ENCODE measurements at regions not wholly inside any gene's neighbourhood (a gene's known extent, or its start where the extent isn't known, plus 50 kb on each side); places are given as distances from the start of the nearest gene placed in this dataset.

DNA sequence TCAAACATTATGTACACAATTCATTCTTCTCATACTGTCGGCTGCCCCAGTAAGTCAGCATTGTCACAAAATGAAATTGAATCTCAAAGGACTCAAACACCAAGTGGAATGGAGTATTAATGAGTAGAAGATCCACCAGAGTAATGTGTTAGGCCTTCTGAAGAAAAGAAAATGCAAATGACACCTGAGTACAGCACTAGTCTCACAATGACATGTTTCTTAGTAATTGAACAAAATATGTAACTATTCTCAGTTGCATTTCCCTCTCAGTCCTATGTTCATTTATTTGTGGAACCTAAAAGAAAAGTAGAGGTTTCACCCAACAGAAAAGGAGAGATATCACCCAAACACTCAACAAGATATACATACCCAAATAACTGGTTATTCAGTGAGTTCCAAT is 283.9 kb upstream of the THBS1 start:
- no peak for FAIRE-seq
- no peak for DNase-seq (ENCODE audit: extremely low spot score, insufficient read length, low read depth)

DNA sequence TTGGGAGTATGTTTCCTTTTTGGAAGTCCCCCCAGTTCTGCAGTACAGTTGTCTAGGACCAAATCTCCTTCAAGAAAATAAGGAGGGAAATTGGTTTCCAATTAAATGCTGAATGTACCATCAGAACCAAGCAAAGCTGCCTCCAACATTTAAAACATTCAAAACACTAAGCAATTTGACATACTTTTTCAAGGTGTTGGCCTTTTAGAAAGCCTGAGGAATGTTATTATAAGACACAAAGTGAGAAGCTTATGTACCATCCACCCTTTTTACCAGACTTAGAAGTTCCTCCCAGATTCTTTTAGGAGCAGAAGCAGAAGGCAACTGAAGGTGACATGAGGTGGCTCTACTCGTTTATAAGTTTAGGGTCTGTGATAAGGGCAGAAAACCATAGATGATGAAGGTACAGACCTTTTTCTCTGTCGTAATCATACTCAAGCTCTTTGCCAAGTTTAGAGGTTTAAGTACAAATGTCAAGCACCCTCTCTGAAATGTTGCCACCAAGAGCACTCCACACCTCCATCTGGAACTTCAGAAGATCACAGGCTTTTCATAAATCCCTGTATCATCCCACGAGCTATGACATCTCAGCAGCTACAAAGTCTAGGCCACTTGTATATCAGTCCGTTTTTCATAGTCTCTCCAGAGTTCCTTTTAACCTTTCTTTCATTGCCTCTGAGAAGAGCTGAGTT is 282.5 kb upstream of the THBS1 start:
- no peak for DNase-seq (ENCODE audit: extremely low spot score, insufficient read length, low read depth)
- no peak for FAIRE-seq

DNA sequence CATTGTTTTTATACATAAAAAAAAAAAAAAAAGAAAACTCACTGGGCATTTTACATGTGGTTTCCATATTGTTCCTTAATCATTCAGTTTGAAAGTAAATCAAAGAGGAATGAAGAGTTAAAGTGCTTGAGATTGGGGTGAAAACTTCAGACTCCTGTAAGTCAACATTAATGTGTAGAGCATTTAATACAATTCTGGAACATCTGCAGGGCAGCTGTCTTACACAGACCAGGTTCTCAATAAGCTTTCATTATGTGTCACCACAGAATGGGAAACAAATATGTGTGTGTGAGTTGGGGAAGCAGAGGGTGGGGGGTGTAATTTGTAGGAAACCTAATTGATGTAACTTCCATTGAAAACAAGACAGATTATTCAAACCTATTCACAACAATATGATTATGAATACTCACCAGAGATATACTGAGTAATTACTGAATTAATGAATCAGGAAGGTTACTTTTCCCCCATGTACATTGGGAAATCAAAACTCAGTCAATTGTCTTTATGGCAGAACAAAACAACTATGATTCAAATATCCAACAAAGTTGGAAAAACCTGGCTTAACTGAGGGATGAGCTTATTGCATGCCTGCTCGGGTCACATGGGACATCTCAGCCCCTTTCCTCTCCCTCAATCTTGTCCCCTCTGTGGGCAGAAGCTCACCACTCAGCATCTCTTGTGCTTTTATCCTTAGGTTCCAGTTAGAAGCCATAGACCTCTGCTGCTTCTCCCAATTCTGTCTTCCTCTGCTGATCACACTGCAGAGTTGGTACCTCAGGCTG is 281.2 kb upstream of the THBS1 start:
- DNase-seq (ENCODE audit: extremely low spot score, insufficient read length, low read depth) (no peak), FAIRE-seq (no peak)

DNA sequence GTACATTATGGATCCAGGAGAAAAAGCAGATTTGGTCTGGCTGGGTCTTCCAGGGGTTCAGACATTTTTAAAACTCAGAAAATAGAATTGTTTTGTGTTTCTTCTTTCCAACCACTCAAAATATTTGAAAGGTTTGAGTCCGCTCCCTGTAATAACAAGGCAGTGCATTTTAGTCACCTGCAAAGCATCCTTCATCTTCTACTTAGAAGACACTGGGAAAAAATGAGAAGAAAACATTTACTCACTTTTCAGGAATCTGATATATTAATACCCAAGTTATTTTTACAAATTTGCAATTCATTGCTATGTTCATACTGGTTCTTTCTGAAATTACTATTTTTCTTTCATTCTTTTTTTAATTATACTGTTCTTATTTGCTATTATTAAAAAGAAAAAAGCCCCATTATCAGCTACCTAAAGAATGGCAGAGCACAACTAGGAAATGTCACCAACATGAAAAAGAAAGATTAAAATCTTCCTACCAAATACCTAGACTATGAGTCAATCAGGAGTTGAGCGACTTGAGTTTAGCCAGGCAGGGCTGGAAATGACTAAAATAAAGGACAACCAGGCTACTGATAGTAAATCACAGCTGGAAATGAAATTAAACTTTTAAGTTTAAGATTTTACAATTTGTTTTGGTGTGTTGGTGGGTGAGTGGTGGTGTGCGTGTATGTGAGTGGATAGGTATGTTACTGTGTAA is 280.3 kb upstream of the THBS1 start:
- no peak for FAIRE-seq
- DNase-seq (ENCODE audit: extremely low spot score, insufficient read length, low read depth), result no peak

DNA sequence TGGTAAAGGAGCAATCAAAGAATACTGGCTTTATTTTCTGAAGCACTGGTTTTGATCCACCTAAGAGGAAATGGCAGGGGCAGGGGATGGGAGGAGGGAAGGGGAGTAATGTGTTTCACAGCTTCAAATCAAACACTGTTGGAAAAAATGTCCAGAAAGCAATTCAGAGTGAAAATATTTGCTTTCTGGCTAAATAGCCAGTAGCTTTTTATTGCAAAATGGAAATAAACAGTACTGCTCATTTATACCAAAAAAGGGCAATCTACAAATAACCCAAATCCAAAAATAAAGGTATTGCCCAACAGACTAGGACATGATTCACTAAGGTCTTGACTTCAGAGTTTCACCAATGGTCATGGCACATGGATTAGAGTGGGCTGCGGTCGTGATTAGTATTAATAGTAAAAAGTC is 279.3 kb upstream of the THBS1 start:
- FAIRE-seq (no peak), DNase-seq (ENCODE audit: extremely low spot score, insufficient read length, low read depth) (no peak)

DNA sequence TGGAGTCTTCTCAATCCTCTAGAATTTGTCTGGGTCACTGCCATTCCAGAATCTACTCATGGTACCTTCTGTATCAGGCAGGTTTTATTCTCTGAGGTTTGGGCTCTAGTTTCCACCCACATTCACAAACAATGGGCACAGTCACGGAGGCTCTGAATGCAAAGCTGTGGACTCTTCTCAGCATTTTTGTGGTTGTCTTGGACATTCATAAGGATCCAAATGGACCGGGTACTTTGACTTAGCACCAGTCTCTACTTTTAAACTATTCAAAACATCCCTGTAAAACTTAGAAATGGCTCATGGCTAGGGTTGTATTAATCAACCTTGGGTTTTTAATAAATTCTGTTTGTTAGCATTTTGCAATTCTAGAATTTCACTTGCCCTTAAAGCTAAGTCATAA is 277.9 kb upstream of the THBS1 start:
- FAIRE-seq, result no peak
- no peak for DNase-seq (ENCODE audit: extremely low spot score, insufficient read length, low read depth)

DNA sequence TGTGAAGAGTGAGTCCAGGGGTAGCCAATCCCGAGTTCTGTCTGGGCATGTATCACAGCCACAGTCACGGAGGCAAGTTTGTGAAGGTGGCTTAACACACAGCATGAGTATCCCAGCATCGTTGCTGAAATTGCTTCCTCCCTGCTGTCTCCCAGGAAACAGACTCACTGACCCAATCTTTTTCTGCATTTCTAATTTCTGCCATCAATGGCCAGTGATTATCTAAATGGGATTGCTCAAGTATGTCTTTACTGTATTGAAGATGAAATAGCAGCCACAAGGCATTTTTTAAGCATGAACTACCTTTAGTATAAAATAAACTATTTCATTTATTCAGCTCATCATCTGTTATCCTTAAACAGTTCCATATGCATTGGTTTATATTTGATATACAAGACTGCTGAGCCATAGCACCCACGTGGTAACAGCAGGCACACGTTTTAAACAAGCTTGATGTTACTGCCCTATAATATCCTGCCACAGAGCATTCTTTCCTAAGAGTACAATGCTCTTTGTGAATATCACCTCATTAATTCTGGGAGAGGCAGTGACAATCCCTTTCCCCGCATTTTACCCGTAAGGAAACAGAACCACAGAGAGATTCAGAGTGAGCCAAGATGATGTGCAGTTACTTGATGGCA is 276.6 kb upstream of the THBS1 start:
- FAIRE-seq, result no peak
- no peak for DNase-seq (ENCODE audit: extremely low spot score, insufficient read length, low read depth)

DNA sequence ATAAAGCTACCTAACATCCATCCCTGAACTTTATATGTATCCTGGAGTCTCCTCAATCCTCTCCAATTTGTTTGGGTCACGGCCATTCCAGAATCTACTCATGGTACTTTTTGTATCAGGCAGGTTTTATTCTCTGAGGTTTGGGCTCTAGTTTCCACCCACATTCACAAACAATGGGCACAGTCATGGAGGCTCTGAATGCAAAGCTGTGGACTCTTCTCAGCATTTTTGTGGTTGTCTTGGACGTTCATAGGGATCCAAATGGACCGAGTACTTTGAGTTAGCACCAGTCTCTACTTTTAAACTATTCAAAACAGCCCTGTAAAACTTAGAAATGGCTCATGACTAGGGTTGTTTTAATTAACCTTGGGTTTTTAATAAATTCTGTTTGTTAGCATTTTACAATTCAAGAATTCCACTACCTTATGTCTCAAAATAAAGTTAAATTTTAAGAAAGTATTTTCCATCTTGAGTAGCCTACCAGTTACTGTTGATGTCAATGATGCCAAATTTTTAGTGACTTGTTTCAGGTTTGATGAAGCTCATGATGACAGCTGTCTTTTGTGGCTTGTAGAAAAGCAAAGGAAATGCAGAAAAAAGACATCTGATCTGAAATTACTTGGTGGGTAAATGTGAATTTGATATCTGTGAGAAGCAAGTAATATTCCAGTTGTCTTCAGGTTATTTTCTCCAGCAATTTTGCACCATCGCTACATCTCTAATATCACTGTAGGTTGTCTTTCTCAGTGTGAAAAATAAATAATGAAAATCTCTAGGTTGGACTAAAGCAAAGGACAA is 275.7 kb upstream of the THBS1 start:
- FAIRE-seq, result no peak
- DNase-seq (ENCODE audit: extremely low spot score, insufficient read length, low read depth), result no peak

DNA sequence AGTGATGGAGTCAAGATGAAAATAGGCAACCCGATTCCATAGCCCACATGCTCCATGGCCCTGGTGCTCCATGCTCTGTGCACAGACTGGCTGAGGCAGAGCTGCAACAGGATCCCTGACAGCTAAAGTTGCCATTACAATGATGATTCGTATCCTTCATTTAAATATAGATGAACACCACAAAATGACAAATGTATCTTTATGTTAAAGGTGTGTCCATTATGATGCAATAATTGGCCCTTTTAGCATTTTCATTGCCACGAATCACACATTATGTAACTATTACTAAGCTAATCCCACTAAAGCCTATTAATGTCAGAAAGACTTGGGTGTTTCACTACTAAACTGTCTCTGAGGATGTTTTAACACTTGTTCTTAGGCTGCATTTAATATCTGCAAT is 270.2 kb upstream of the THBS1 start:
- no peak for FAIRE-seq
- DNase-seq (ENCODE audit: extremely low spot score, insufficient read length, low read depth), result no peak

DNA sequence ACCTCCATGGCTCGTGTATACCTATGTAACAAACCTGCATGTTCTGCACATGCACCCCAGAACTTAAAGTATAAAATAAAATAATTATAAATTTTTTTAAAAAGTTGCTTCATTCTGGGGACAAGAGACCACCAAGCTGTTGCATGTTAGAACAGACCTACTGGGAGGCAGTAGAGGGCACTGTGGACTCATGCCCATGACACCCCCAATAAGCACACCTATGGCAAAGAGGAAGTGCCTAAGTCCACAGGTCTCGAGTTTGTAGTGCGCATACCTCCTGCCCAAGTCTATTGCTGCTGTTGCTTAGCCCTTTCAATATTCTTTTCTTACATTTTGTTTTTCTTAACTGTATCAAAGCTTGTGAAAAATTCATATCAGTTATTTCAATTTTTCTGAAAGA is 267.9 kb upstream of the THBS1 start:
- DNase-seq (ENCODE audit: extremely low spot score, insufficient read length, low read depth) (no peak), FAIRE-seq (no peak)

DNA sequence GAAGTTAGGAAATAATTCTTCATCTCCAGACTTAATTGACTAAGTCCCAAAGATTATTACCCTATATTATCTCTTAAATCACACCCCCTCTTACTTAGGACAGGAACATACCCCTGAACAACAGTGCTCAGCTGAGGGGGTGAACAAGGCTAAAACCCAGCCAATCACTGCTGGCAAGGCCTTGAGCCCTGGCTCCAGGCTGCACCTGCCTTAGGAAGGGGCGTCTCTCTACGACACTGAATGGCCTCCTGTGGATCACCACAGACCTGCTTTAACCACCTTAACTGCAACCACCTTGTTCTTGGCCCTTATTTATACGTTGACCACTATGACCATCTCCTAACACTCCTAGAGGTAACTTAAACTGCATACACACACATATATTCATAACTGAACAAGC is 267.4 kb upstream of the THBS1 start:
- FAIRE-seq (no peak), DNase-seq (ENCODE audit: extremely low spot score, insufficient read length, low read depth) (no peak)

DNA sequence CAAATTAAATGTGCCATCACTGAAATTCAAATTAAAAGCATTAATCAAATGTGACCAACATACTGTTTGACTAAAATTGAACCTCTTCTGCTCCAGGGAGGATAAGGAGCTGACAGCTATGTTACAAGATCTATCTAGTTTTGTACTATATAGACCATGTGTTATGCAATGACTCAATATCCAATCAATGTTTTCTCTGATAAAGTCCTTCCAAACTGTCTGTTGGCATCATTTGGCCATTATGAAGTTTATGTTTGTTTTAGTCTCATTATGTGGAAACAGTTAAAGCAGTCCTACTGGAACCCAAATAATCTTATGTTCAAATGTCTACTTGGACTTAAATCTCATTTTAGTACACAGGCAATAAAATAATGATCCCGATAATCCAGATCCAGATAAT is 267.0 kb upstream of the THBS1 start:
- FAIRE-seq (no peak), DNase-seq (ENCODE audit: extremely low spot score, insufficient read length, low read depth) (no peak)

DNA sequence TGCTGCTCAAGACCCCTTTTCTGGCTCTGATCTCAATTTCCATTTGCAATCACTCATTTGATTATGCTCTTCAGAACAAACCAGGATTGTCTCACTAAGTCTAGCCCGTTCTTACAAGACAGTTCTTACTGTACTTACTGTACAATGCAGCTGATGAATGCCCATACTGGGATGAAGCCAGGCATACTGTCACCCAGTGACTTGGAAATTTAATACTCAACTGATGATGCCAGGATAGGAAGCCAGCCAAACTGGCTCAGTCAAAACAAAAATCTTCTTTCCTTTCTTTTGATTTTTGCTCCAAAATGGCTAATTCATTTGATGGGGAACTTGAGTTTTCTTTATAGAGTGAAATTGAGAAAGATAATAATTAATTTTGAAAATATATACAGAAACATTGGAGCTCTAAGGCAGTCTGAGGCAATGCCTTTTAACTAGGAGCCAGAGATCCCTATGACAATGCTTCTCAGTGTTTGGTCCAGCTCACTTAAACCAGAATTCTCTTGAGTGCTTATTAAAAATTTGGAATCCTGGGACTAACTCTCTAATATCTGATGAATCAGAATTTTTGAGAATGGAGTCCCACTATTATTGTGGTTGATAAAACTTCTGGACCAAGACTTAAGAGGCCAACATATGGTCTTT is 265.6 kb upstream of the THBS1 start:
- no peak for FAIRE-seq
- DNase-seq (ENCODE audit: extremely low spot score, insufficient read length, low read depth), result no peak

DNA sequence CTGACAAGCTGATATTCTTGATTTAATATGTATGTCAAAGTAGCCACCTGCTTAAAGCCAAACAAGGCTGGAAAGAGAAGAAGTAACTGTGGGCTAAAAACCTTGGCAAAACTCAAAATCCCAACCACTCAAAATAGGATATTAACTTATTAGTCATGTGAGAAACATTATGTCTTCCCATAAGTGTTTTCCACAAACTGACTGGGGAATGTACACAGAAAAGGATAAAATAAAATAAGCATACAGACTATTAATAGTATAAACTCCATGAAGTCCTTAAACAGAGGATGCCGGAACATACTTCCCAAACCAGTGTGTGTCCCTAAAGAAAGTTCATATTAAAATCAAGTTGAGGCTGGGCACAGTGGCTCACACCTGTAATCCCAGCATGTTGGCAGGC is 263.7 kb upstream of the THBS1 start:
- FAIRE-seq (no peak), DNase-seq (ENCODE audit: extremely low spot score, insufficient read length, low read depth) (no peak)

DNA sequence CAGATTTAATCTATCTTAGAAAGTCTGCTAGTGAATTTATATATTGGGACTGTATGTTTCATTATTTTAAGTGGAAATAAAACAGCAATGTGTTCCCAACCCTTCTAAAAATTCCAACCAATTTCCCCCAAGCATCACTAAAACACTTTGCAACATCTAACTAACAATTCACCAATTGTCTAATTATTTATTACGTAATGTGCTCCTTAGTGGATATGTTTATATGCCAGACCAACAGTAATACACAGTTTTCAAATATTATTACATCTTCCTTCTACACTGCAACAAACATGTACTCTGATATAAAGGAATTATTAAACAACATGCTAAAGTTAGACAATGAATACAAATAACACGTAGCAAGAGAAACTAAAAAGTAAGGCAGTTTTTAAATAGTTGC is 262.6 kb upstream of the THBS1 start:
- no peak for FAIRE-seq
- DNase-seq (ENCODE audit: extremely low spot score, insufficient read length, low read depth), result no peak

DNA sequence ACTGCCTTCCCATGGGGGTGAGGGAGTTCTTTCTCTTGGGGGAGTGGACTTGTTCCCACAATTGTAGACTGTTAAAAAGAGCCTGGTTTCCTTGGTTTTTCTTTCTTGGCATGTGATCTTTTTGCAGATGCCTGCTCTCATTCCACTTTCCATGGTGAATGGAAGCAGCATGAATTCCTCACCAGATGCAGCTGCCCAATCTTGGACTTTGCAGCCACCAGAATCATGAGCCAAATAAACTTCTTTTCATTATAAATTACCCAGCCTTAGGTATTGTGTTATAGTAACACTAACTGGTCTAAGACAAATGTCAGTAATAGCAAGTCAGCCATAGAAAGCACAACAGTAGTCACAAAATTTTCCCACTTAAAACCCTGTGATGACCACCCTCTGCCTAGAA is 260.5 kb upstream of the THBS1 start:
- no peak for FAIRE-seq
- no peak for DNase-seq (ENCODE audit: extremely low spot score, insufficient read length, low read depth)

DNA sequence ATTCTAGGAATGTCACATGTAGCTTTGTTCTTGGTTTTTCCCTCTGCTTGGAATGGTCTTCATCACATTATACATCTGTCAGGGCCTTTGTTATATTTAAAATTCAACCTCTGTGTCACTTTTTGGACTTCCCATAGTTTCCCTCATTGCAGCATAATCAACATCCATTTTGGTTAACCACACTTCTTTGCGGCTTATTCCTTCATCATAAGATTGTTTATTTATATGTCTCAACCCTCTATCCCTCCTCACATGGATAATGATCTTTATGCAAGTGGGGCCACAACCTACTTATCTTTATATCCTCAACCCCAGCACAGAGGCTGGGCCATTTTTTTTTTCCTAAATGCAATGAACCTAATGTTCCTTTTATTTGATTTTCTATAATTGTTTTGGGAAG is 260.0 kb upstream of the THBS1 start:
- DNase-seq (ENCODE audit: extremely low spot score, insufficient read length, low read depth) (no peak), FAIRE-seq (no peak)

DNA sequence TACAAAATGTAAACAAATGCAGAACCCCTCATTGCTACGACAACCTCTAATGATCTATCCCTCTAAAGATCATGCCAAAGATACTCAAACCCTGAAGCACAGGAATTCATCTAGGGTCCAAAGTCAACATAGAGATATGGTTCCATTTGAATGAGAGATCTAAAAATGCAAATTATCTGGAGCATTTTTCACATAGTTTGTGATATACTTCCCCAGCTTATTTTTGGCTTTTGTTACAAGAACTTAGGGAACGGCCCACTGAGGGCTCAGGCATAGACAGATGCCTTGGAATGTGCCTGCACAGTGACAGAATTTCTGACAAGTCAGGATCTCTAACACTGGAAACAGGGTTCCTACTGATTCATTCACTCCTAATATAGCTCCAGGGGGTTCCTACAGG is 258.9 kb upstream of the THBS1 start:
- DNase-seq (ENCODE audit: extremely low spot score, insufficient read length, low read depth) (no peak), FAIRE-seq (no peak)

DNA sequence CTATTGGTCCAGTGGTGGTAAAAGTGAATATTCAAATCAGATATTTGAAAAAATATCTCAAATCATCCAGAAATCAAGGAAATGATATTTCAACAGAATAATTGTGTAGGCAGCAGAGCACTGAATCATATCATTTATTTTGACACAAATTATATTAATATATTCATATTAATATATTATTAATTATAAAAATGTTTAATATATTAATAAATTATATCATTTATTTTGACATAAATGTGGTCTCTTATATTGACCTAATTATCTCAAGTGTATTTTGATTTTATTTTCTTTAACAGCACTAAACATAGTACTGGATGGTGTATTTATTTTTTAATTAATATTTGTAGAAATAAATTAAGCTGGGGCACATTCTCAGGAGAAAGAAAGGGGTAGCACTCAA is 257.7 kb upstream of the THBS1 start:
- DNase-seq (ENCODE audit: extremely low spot score, insufficient read length, low read depth) (no peak), FAIRE-seq (no peak)

DNA sequence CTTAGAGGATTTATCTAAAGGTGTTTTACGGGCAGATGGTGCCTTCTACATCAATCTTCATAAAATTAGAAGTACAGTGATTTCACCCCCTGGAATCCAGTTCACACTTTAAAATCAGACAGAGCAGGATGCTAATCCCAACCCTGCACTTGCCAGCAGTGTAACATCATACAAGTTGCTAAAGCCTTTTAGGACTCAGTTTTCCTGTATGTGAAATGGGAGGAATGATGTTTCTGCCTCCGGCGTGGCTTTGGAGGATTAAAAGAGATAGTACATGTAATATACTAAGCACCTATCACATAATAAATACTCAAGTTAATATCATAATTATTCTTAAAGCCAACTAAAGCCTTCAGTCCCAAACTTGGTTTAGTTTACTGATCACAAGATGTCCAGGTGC is 257.2 kb upstream of the THBS1 start:
- DNase-seq (ENCODE audit: extremely low spot score, insufficient read length, low read depth) (no peak), FAIRE-seq (no peak)

All from GM18507 (cell line).